Pancreas (tissue), 10 donors: ENCODE measurements at regions not wholly inside any gene's neighbourhood (a gene's known extent, or its start where the extent isn't known, plus 50 kb on each side); places are given as distances from the start of the nearest gene placed in this dataset.

Experiments
- ATAC-seq, 4 donors: fragments of 200-7000 bp; cut with Tn5 transposase; one replicate each; pipeline versions ENCODE4 v1.8.0 to v1.9.1; 2020; ENCODE audit warnings: mild to moderate bottlenecking in 4 of 4, moderate library complexity in 4 of 4
- DNase-seq, 6 donors: peaks; one replicate each; pipeline ENCODE4 v3.0.0-alpha.2; 2020
- FAIRE-seq: peaks from 2 replicates; lab custom pipeline; 2012; peaks lifted over from hg19 to GRCh38; lab: Jason Lieb, UNC
- H3K27ac ChIP-seq, 4 donors: fragments of 200-600 bp; sonication (generic); 1 replicate in 3 of 4; 2 replicates in 1 of 4; pipeline versions ENCODE4 v1.5.0 to v1.8.0; 2020
- H3K27me3 ChIP-seq, 4 donors: fragments of 200-600 bp; one replicate each; pipeline ENCODE4 v1.8.0; 2021
- H3K36me3 ChIP-seq, 3 donors: fragments of 200-600 bp; sonication (generic) in 1 of 3; one replicate each; pipeline versions ENCODE4 v1.5.0 to v1.8.0; 2020 to 2021
- H3K4me1 ChIP-seq, 3 donors: fragments of 200-600 bp; one replicate each; pipeline ENCODE4 v1.8.0; 2021
- H3K4me3 ChIP-seq, 4 donors: fragments of 200-600 bp; sonication (generic) in 2 of 4; one replicate each; pipeline versions ENCODE4 v1.5.0 to v1.8.0; 2020 to 2021
- H3K9me3 ChIP-seq, 4 donors: fragments of 200-600 bp; one replicate each; pipeline ENCODE4 v1.8.0; 2021
- CTCF ChIP-seq, 4 donors: fragments of 200-600 bp; sonication (generic) in 3 of 4; IDR thresholded peaks; one replicate each; pipeline versions ENCODE4 v1.5.0 to v1.8.0; 2021; ENCODE audit warnings: antibody characterized with exemption in 4 of 4
- WGBS, 2 donors: extraction: QIAGEN DNeasy Blood & Tissue Kit; methylation state at CpG; one replicate each; pipeline ENCODE4 v1.1.7; 2013; 5-methylcytosine and 5-hydroxymethylcytosine counted together
- intact Hi-C, 3 donors: fragments of 100-400 bp; cut with DNase I; formaldehyde crosslinking; loops; one replicate each; pipeline versions ENCODE4 v1.11.1 to v1.14.2; 2022
- donor health status: healthy with polysubstance abuse.
- donor health status: DM: no; HTN: no; CAD: no; lungs with moderate emphysema.
- donor health status: DM: no; HTN: no; CAD: no.
- donor health status: control.
- donor health status: control.
- donor health status: Bipolar disorder and iron deficiency.
- donor health status: DM: yes; HTN: yes; CAD: no.
- donor health status: DM: no; HTN: no; CAD: no.
- donor health status: DM: no; HTN: no; CAD: no.
- donor health status: DM: yes; HTN: yes; CAD: no.

- no peak overlapping the region for H3K4me3 ChIP-seq
- ATAC-seq (no peak), DNase-seq (no peak), FAIRE-seq (no peak)
- H3K27me3 ChIP-seq = no peaks in the 10 kb centered on the region
- 59 to 83% methylated on average over 1 of the region's 1 CpG for WGBS, 2 donors
- intact Hi-C loops = no loop called here
- no peaks in the 10 kb centered on the region for H3K36me3 ChIP-seq
- H3K4me1 ChIP-seq = no peaks in the 10 kb centered on the region
- no peaks in the 10 kb centered on the region for H3K9me3 ChIP-seq
- no peak for TF ChIP-seq CTCF (IDR thresholded peaks at IDR 0.05)
- no peak overlapping the region for H3K27ac ChIP-seq
Measured at GRCh38 chr10:57743711-57744110, 524.0 kb downstream of the IPMK start.

GRCh38 chr10:57741751-57742150 is 525.9 kb downstream of the IPMK start:
- Histone ChIP-seq H3K27me3 (peaks cover 0 to 3% (median 0%) of the 10 kb centered on the region in 4 donors), H3K4me1 (no peaks in the 10 kb centered on the region), H3K36me3 (no peaks in the 10 kb centered on the region), H3K9me3 (no peaks in the 10 kb centered on the region), H3K27ac (no peak overlapping the region), H3K4me3 (no peak overlapping the region)
- no peak for TF ChIP-seq CTCF (IDR thresholded peaks at IDR 0.05)
- FAIRE-seq (no peak), DNase-seq (no peak), ATAC-seq (no peak)
- 82 to 87% methylated on average over 3 of the region's 3 CpGs for WGBS, 2 donors
- intact Hi-C loops = no loop called here

- Histone ChIP-seq H3K27ac (no peak overlapping the region), H3K36me3 (no peaks in the 10 kb centered on the region), H3K9me3 (no peaks in the 10 kb centered on the region), H3K27me3 (no peaks in the 10 kb centered on the region), H3K4me3 (no peak overlapping the region), H3K4me1 (no peaks in the 10 kb centered on the region)
- intact Hi-C loops = no loop called here
- 70 to 83% methylated on average over 1 of the region's 1 CpG for WGBS, 2 donors
- no peak for ATAC-seq
- no peak for DNase-seq
- FAIRE-seq = no peak
- no peak for TF ChIP-seq CTCF (IDR thresholded peaks at IDR 0.05)
Measured at GRCh38 chr10:57723305-57723704, 544.4 kb downstream of the IPMK start.

- DNase-seq (no peak), ATAC-seq (no peak), FAIRE-seq (no peak)
- H3K36me3 ChIP-seq = no peaks in the 10 kb centered on the region
- H3K9me3 ChIP-seq = no peaks in the 10 kb centered on the region
- no peaks in the 10 kb centered on the region for H3K4me1 ChIP-seq
- intact Hi-C loops = no loop called here
- no peak overlapping the region for H3K27ac ChIP-seq
- H3K4me3 ChIP-seq = no peak overlapping the region
- 52 to 57% methylated on average over 2 of the region's 2 CpGs for WGBS, 2 donors
- no peaks in the 10 kb centered on the region for H3K27me3 ChIP-seq
- TF ChIP-seq CTCF (IDR thresholded peaks at IDR 0.05) = no peak
Measured at GRCh38 chr10:57716884-57717283, 550.8 kb downstream of the IPMK start.

- Histone ChIP-seq H3K4me3 (no peak overlapping the region), H3K4me1 (no peaks in the 10 kb centered on the region), H3K36me3 (no peaks in the 10 kb centered on the region), H3K9me3 (no peaks in the 10 kb centered on the region), H3K27me3 (no peaks in the 10 kb centered on the region), H3K27ac (no peak overlapping the region)
- intact Hi-C loops = no loop called here
- no peak for TF ChIP-seq CTCF (IDR thresholded peaks at IDR 0.05)
- ATAC-seq = no peak
- 53 to 70% methylated on average over 2 of the region's 2 CpGs for WGBS, 2 donors
- DNase-seq = no peak
- no peak for FAIRE-seq
Measured at GRCh38 chr10:57715233-57715632, 552.5 kb downstream of the IPMK start.
